ENCODE measurements at regions not wholly inside any gene's neighbourhood (a gene's known extent, or its start where the extent isn't known, plus 50 kb on each side); places are given as distances from the start of the nearest gene placed in this dataset.

DNA sequence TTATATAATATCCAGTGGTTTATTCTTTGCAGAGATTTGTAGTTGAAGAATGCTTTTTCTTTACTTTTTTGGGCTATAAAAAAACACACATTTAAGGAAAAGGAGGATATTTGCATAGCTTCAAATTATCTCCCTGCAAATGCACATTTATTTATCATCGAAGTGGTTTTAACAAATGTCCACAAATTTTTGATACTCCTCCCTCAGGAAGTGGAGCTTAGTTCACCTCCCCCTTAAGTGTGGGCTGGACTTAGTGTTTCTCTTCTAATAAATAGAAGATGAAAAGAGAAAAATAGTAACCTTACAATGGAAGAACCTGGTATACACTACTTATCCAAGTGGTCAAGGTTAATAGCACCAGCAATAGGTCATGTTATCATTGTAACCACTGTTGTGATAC lies 537.6 kb downstream of the ARL4A start:
- intact Hi-C loops (cut with micrococcal nuclease; ENCODE audit: unreplicated experiment) = no loop called here
- H3K4me1 ChIP-seq (ENCODE audit: insufficient read depth, low read length, poor library complexity, severe bottlenecking) = no peaks in the 10 kb centered on the region
- H3K4me3 ChIP-seq (ENCODE audit: low read depth, low read length, poor library complexity, severe bottlenecking) = no peak overlapping the region
- H3K27ac ChIP-seq (ENCODE audit: low read depth, low read length, poor library complexity, severe bottlenecking) = no peak overlapping the region
- no peaks in the 10 kb centered on the region for H3K36me3 ChIP-seq (ENCODE audit: insufficient read depth, low read length)
- no peak for DNase-seq (ENCODE audit: low spot score)
- H3K4me2 ChIP-seq (ENCODE audit: low read length) = no peak overlapping the region
- TF ChIP-seq, protein P1, sequence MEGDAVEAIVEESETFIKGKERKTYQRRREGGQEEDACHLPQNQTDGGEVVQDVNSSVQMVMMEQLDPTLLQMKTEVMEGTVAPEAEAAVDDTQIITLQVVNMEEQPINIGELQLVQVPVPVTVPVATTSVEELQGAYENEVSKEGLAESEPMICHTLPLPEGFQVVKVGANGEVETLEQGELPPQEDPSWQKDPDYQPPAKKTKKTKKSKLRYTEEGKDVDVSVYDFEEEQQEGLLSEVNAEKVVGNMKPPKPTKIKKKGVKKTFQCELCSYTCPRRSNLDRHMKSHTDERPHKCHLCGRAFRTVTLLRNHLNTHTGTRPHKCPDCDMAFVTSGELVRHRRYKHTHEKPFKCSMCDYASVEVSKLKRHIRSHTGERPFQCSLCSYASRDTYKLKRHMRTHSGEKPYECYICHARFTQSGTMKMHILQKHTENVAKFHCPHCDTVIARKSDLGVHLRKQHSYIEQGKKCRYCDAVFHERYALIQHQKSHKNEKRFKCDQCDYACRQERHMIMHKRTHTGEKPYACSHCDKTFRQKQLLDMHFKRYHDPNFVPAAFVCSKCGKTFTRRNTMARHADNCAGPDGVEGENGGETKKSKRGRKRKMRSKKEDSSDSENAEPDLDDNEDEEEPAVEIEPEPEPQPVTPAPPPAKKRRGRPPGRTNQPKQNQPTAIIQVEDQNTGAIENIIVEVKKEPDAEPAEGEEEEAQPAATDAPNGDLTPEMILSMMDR (conservative IDR thresholded peaks at IDR 0.05; ENCODE audit: low read length) = no peak
- TF ChIP-seq EZH2phosphoT487 (IDR thresholded peaks at IDR 0.05; ENCODE audit: borderline replicate concordance, low read depth, low read length) = no peak
- no peaks in the 10 kb centered on the region for H3K79me2 ChIP-seq (ENCODE audit: insufficient read depth, low read depth, low read length)
- H3K9me3 ChIP-seq (ENCODE audit: low read length) = no peaks in the 10 kb centered on the region
- no TSS peak for BruUV-seq (replicated peaks)
- H2AFZ ChIP-seq (ENCODE audit: low read length) = no peak overlapping the region
- CTCF ChIA-PET (ENCODE audit: unreplicated experiment) = no interaction called here
- no peaks in the 10 kb centered on the region for H4K20me1 ChIP-seq (ENCODE audit: insufficient read depth, low read length)
- POLR2A ChIA-PET = interaction anchor here (0.6 to 0.8 kb wide), 2 partner anchors 18 to 1559 kb away, joined by 3 to 4 read pairs; no protein-coding TSS in a partner anchor
- H3K9me2 ChIP-seq (ENCODE audit: insufficient read depth, low read length) = no peaks in the 10 kb centered on the region

DNA sequence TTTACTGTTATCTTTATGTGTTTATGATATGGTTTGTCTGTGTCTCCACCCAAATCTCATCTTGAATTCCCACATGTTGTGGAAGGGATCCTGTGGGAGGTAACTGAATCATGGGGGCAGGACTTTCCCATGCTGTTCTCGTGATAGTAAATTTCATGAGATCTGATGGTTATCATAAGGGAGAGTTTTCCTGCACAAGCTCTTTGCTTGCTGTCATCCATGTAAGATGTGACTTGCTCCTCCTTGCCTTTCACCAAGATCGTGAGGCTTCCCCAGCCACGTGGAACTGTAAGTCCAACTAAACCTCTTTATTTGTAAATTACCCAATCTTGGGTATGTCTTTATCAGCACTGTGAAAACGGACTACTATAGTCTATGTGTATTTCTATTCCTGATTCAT lies 539.0 kb downstream of the ARL4A start:
- no peaks in the 10 kb centered on the region for H3K79me2 ChIP-seq (ENCODE audit: insufficient read depth, low read depth, low read length)
- H3K4me1 ChIP-seq (ENCODE audit: insufficient read depth, low read length, poor library complexity, severe bottlenecking) = no peaks in the 10 kb centered on the region
- H3K9me2 ChIP-seq (ENCODE audit: insufficient read depth, low read length) = no peaks in the 10 kb centered on the region
- intact Hi-C loops (cut with micrococcal nuclease; ENCODE audit: unreplicated experiment) = no loop called here
- H3K36me3 ChIP-seq (ENCODE audit: insufficient read depth, low read length) = no peaks in the 10 kb centered on the region
- DNase-seq (ENCODE audit: low spot score) = no peak
- no peak overlapping the region for H3K4me2 ChIP-seq (ENCODE audit: low read length)
- H4K20me1 ChIP-seq (ENCODE audit: insufficient read depth, low read length) = no peaks in the 10 kb centered on the region
- no TSS peak for BruUV-seq (replicated peaks)
- H3K9me3 ChIP-seq (ENCODE audit: low read length) = no peaks in the 10 kb centered on the region
- no peak overlapping the region for H3K27ac ChIP-seq (ENCODE audit: low read depth, low read length, poor library complexity, severe bottlenecking)
- H3K4me3 ChIP-seq (ENCODE audit: low read depth, low read length, poor library complexity, severe bottlenecking) = no peak overlapping the region
- ChIA-PET CTCF (ENCODE audit: unreplicated experiment) (no interaction called here), POLR2A (no interaction called here)
- H2AFZ ChIP-seq (ENCODE audit: low read length) = no peak overlapping the region
- TF ChIP-seq, protein P1 (conservative IDR thresholded peaks at IDR 0.05; ENCODE audit: low read length) = no peak
- no peak for TF ChIP-seq EZH2phosphoT487 (IDR thresholded peaks at IDR 0.05; ENCODE audit: borderline replicate concordance, low read depth, low read length)

GRCh38 chr7:13231216-13231615 lies 543.8 kb downstream of the ARL4A start:
- Histone ChIP-seq H3K4me3 (ENCODE audit: low read depth, low read length, poor library complexity, severe bottlenecking) (no peak overlapping the region), H2AFZ (ENCODE audit: low read length) (no peak overlapping the region), H3K9me3 (ENCODE audit: low read length) (no peaks in the 10 kb centered on the region), H3K4me2 (ENCODE audit: low read length) (no peak overlapping the region), H3K4me1 (ENCODE audit: insufficient read depth, low read length, poor library complexity, severe bottlenecking) (no peaks in the 10 kb centered on the region), H3K36me3 (ENCODE audit: insufficient read depth, low read length) (no peaks in the 10 kb centered on the region), H3K27ac (ENCODE audit: low read depth, low read length, poor library complexity, severe bottlenecking) (no peak overlapping the region), H3K79me2 (ENCODE audit: insufficient read depth, low read depth, low read length) (no peaks in the 10 kb centered on the region), H4K20me1 (ENCODE audit: insufficient read depth, low read length) (no peaks in the 10 kb centered on the region), H3K9me2 (ENCODE audit: insufficient read depth, low read length) (no peaks in the 10 kb centered on the region)
- BruUV-seq (replicated peaks) = no TSS peak
- intact Hi-C loops (cut with micrococcal nuclease; ENCODE audit: unreplicated experiment) = no loop called here
- POLR2A ChIA-PET = no interaction called here
- DNase-seq (ENCODE audit: low spot score) = no peak
- TF ChIP-seq, protein P1 (conservative IDR thresholded peaks at IDR 0.05; ENCODE audit: low read length) = no peak
- TF ChIP-seq EZH2phosphoT487 (IDR thresholded peaks at IDR 0.05; ENCODE audit: borderline replicate concordance, low read depth, low read length) = no peak
- CTCF ChIA-PET (ENCODE audit: unreplicated experiment) = no interaction called here

Data from OCI-LY7 (cell line).